ENCODE measurements at regions not wholly inside any gene's neighbourhood (a gene's known extent, or its start where the extent isn't known, plus 50 kb on each side); places are given as distances from the start of the nearest gene placed in this dataset.

- 75% methylated on average over 2 of the region's 2 CpGs for WGBS (ENCODE audit: insufficient coverage)
- no peak for ATAC-seq (ENCODE audit: low read depth)
- Mint-ChIP-seq H3K27ac (no peak overlapping the region), H3K4me3 (no peak overlapping the region), H3K27me3 (no peaks in the 10 kb centered on the region), H3K4me1 (no peaks in the 10 kb centered on the region), H3K9me3 (ENCODE audit: insufficient read depth) (no peaks in the 10 kb centered on the region)
- Histone ChIP-seq H3K4me2 (replicated peaks; ENCODE audit: low read depth, low read length, poor library complexity, severe bottlenecking) (no peak overlapping the region), H3K9me3 (ENCODE audit: control extremely low read depth in 1 of 3, control insufficient read depth in 2 of 3, insufficient read depth in 1 of 3, low read length in 2 of 3) (no peaks in the 10 kb centered on the region), H3K79me2 (ENCODE audit: control insufficient read depth, insufficient read depth, low read length) (no peaks in the 10 kb centered on the region), H3K27me3 (replicated peaks in 1 of 4; ENCODE audit: control extremely low read depth in 1 of 4, control insufficient read depth in 3 of 4, insufficient read depth in 4 of 4, low read length in 3 of 4) (peaks cover 0 to 3% (median 0%) of the 10 kb centered on the region in 4 experiments), H3K4me1 (ENCODE audit: control insufficient read depth in 2 of 2, insufficient read depth in 2 of 2, low read length in 2 of 2) (no peaks in the 10 kb centered on the region), H3K36me3 (replicated peaks in 1 of 2; ENCODE audit: control extremely low read depth in 1 of 2, control insufficient read depth in 1 of 2, extremely low read depth in 1 of 2, insufficient read depth in 2 of 2, low read length in 1 of 2) (no peaks in the 10 kb centered on the region), H3K9ac (ENCODE audit: low read length) (no peak overlapping the region), H3K27ac (ENCODE audit: low read length in 2 of 2) (no peak overlapping the region), H3K4me3 (ENCODE audit: control extremely low read depth in 1 of 5, extremely low read depth in 1 of 5, insufficient read depth in 1 of 5, low read depth in 2 of 5, low read length in 4 of 5) (no peak overlapping the region), H4K20me1 (ENCODE audit: control insufficient read depth, insufficient read depth, low read length, poor library complexity, severe bottlenecking) (no peaks in the 10 kb centered on the region), H2AFZ (ENCODE audit: insufficient read depth, low read depth, low read length, poor library complexity, severe bottlenecking) (no peak overlapping the region)
- DNase-seq, result no peak
- ChIA-PET POLR2A (no interaction called here), CTCF (no interaction called here)
- intact Hi-C loops (cut with micrococcal nuclease), result no loop called here
- TF ChIP-seq EZH2 (IDR thresholded peaks at IDR 0.05; ENCODE audit: borderline replicate concordance, insufficient read depth, low read depth, low read length, poor library complexity, severe bottlenecking), result no peak
- no peak for TF ChIP-seq CTCF (IDR thresholded peaks at IDR 0.05)
Measured at GRCh38 chr1:114037631-114037890, 58.3 kb downstream of the OLFML3 start.

GRCh38 chr1:114037962-114038816 is 58.9 kb downstream of the OLFML3 start:
- Histone ChIP-seq H3K4me2 (replicated peaks; ENCODE audit: low read depth, low read length, poor library complexity, severe bottlenecking) (no peak overlapping the region), H4K20me1 (ENCODE audit: control insufficient read depth, insufficient read depth, low read length, poor library complexity, severe bottlenecking) (no peaks in the 10 kb centered on the region), H3K79me2 (ENCODE audit: control insufficient read depth, insufficient read depth, low read length) (no peaks in the 10 kb centered on the region), H3K4me1 (ENCODE audit: control insufficient read depth in 2 of 2, insufficient read depth in 2 of 2, low read length in 2 of 2) (no peaks in the 10 kb centered on the region), H3K27ac (ENCODE audit: low read length in 2 of 2) (no peak overlapping the region), H3K4me3 (ENCODE audit: control extremely low read depth in 1 of 5, extremely low read depth in 1 of 5, insufficient read depth in 1 of 5, low read depth in 2 of 5, low read length in 4 of 5) (no peak overlapping the region), H2AFZ (ENCODE audit: insufficient read depth, low read depth, low read length, poor library complexity, severe bottlenecking) (no peak overlapping the region), H3K36me3 (replicated peaks in 1 of 2; ENCODE audit: control extremely low read depth in 1 of 2, control insufficient read depth in 1 of 2, extremely low read depth in 1 of 2, insufficient read depth in 2 of 2, low read length in 1 of 2) (no peaks in the 10 kb centered on the region), H3K9me3 (ENCODE audit: control extremely low read depth in 1 of 3, control insufficient read depth in 2 of 3, insufficient read depth in 1 of 3, low read length in 2 of 3) (no peaks in the 10 kb centered on the region), H3K27me3 (replicated peaks in 1 of 4; ENCODE audit: control extremely low read depth in 1 of 4, control insufficient read depth in 3 of 4, insufficient read depth in 4 of 4, low read length in 3 of 4) (peaks cover 0 to 3% (median 0%) of the 10 kb centered on the region in 4 experiments), H3K9ac (ENCODE audit: low read length) (no peak overlapping the region)
- CTCF ChIA-PET, result no interaction called here
- intact Hi-C loops (cut with micrococcal nuclease), result no loop called here
- no peaks in the 10 kb centered on the region for H3K4me1 Mint-ChIP-seq
- no peaks in the 10 kb centered on the region for H3K27me3 Mint-ChIP-seq
- H3K27ac Mint-ChIP-seq, result no peak overlapping the region
- no peak for TF ChIP-seq CTCF (IDR thresholded peaks at IDR 0.05)
- TF ChIP-seq EZH2 (IDR thresholded peaks at IDR 0.05; ENCODE audit: borderline replicate concordance, insufficient read depth, low read depth, low read length, poor library complexity, severe bottlenecking), result no peak
- 69% methylated on average over 1 of the region's 3 CpGs for WGBS (ENCODE audit: insufficient coverage)
- no peaks in the 10 kb centered on the region for H3K9me3 Mint-ChIP-seq (ENCODE audit: insufficient read depth)
- ATAC-seq (ENCODE audit: low read depth) (no peak), DNase-seq (no peak)
- POLR2A ChIA-PET, result no interaction called here
- H3K4me3 Mint-ChIP-seq, result no peak overlapping the region
